Sciatic nerve (tissue), 2 donors: ENCODE measurements at regions not wholly inside any gene's neighbourhood (a gene's known extent, or its start where the extent isn't known, plus 50 kb on each side); places are given as distances from the start of the nearest gene placed in this dataset.
"Not testable (repeated sequence)": the region's sequence is repeated elsewhere in the genome, so short reads cannot be mapped to it uniquely, and the experiment has no call there.

Source experiments
- ATAC-seq: fragments of 200-7000 bp; cut with Tn5 transposase; one replicate; pipeline ENCODE4 v1.9.1; 2020; ENCODE audit warnings: mild to moderate bottlenecking, moderate library complexity
- DNase-seq: peaks from one replicate; pipeline ENCODE4 v3.0.0-alpha.2; 2020; ENCODE audit warnings: low spot score
- intact Hi-C: fragments of 100-400 bp; cut with DNase I; formaldehyde crosslinking; loops from one replicate; pipeline ENCODE4 v1.14.2; 2022
- donor health status: DM: no; HTN: no; CAD: no.
- donor health status: DM: no; HTN: no; CAD: no.

- ATAC-seq (peak; percentile 50), DNase-seq (no peak)
- intact Hi-C loops = no loop called here
Measured at GRCh38 chr12:123064885-123065619, 84.6 kb downstream of the ARL6IP4 start.

- ATAC-seq (peak; percentile 56), DNase-seq (no peak)
- intact Hi-C loops = no loop called here
Measured at GRCh38 chr12:123064366-123064765, 83.9 kb downstream of the ARL6IP4 start.

- intact Hi-C loops = no loop called here
- DNase-seq (no peak), ATAC-seq (no peak)
Measured at GRCh38 chr12:123063535-123063934, 83.1 kb downstream of the ARL6IP4 start.

GRCh38 chr12:123062681-123063486 is 82.4 kb downstream of the ARL6IP4 start:
- intact Hi-C loops = no loop called here
- ATAC-seq (peak; percentile 18), DNase-seq (no peak)

- intact Hi-C loops = no loop called here
- ATAC-seq = no peak
- no peak for DNase-seq
Measured at GRCh38 chr12:123061441-123062205, 81.1 kb downstream of the ARL6IP4 start.

- intact Hi-C loops = no loop called here
- no peak for DNase-seq
- ATAC-seq = peak; percentile 25
Measured at GRCh38 chr12:123059500-123059899, 79.0 kb downstream of the ARL6IP4 start.

GRCh38 chr12:123058980-123059379 is 78.5 kb downstream of the ARL6IP4 start:
- ATAC-seq = peak; percentile 67
- intact Hi-C loops = no loop called here
- DNase-seq = no peak

GRCh38 chr12:123058481-123058880 is 78.0 kb downstream of the ARL6IP4 start:
- intact Hi-C loops = no loop called here
- no peak for DNase-seq

GRCh38 chr12:123057513-123058265 is 77.2 kb downstream of the ARL6IP4 start:
- ATAC-seq (no peak), DNase-seq (no peak)
- intact Hi-C loops = no loop called here

More at GRCh38 chr12:123058481-123058880, 78.0 kb downstream of the ARL6IP4 start:
- no peak for ATAC-seq

- intact Hi-C loops = no loop called here
- no peak for ATAC-seq
- no peak for DNase-seq
Measured at GRCh38 chr12:123056709-123057108, 76.2 kb downstream of the ARL6IP4 start.

GRCh38 chr12:123056053-123056452 is 75.6 kb downstream of the ARL6IP4 start:
- ATAC-seq = no peak
- intact Hi-C loops = no loop called here
- DNase-seq = no peak

GRCh38 chr12:123055281-123055766 is 74.8 kb downstream of the ARL6IP4 start:
- ATAC-seq (no peak), DNase-seq (no peak)
- intact Hi-C loops = no loop called here

GRCh38 chr12:123054371-123054770 is 73.9 kb downstream of the ARL6IP4 start:
- ATAC-seq (no peak), DNase-seq (no peak)
- intact Hi-C loops = no loop called here

GRCh38 chr12:123051556-123051955 is 71.1 kb downstream of the ARL6IP4 start:
- no peak for ATAC-seq
- DNase-seq = no peak
- intact Hi-C loops = no loop called here

GRCh38 chr12:123050913-123051312 is 70.4 kb downstream of the ARL6IP4 start:
- intact Hi-C loops = no loop called here
- ATAC-seq (peak; percentile 63), DNase-seq (no peak)

GRCh38 chr12:123050331-123050831 is 69.9 kb downstream of the ARL6IP4 start:
- intact Hi-C loops = no loop called here
- DNase-seq (no peak), ATAC-seq (peak; percentile 55)

- DNase-seq (no peak), ATAC-seq (no peak)
- intact Hi-C loops = no loop called here
Measured at GRCh38 chr12:123049398-123050240, 69.1 kb downstream of the ARL6IP4 start.

GRCh38 chr12:123047892-123048291 is 67.4 kb downstream of the ARL6IP4 start:
- DNase-seq, intact Hi-C loops, ATAC-seq: not testable (repeated sequence)
